ENCODE measurements at regions not wholly inside any gene's neighbourhood (a gene's known extent, or its start where the extent isn't known, plus 50 kb on each side); places are given as distances from the start of the nearest gene placed in this dataset.
"Not testable (repeated sequence)": the region's sequence is repeated elsewhere in the genome, so short reads cannot be mapped to it uniquely, and the experiment has no call there.

DNA sequence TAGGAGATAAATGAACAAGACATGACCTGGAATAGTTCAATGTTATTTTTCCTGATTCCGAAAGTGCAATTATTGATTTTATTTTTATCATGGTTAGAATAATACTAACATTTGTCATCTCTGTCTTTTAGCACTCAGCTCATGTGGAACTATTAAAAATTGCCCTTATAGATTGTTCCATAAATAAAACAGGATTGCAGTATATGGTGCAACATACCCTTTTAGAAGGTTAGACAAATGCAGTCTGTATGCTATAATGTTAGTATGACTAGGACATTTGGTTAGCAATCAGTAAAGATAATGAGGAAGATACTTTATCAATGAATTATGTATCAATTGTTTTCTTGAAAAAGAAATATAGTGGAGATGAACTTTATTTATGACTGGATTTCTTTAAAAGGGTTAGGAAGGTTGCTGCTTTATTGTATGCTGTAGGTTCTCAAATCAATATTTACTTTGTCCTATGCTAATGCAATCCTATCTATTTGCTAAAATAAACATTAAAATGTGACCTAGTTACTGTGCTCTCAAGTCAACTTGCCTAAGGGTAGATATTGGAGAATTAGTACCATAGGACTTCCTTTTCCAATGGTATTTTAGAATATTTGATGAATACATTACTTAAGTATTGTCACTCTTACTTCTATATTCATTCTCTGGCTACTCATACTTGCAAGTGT, 348.9 kb upstream of the ISL1 start:
- no peak for DNase-seq

DNA sequence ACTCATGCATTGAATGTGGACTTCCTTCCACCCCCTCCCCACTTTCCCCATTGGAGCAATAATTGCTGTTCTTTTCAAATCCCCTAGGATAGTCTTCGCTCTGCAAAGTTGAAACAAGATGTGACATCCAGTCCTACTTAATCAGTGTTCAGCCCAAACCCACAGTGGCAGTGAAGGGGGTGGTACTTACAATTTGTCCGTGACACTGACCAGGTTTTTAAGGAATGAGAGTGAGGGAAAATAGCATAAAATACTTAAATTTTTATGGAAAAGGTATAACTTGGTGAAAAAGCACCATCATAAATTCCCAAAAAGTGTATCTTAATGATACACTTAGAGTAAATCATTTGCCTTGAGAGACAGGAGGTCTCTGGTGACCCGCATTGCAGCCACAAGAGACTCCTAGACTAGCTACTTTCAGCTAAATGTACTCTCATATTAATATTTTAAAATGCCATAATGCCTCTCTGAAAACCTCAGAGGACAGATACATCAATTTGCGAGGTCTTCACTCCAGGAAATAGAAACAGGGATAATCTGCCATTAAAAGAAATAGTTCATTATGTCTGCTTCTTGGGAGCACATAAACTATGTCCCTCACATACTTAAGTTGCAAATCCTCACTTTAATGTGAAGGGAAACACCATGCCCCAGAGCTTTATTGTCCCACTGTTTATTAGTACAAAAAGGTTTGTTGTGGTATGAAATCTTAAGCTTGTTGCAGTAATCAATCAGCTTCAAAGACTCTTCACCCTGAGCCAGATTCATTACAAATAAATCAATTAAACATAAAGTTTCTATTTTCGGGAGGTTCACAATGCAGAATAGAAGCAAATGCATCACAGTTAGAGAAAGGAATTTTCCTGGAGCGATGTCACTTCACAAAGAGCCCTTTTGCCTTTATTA, 343.6 kb upstream of the ISL1 start:
- DNase-seq: no peak

DNA sequence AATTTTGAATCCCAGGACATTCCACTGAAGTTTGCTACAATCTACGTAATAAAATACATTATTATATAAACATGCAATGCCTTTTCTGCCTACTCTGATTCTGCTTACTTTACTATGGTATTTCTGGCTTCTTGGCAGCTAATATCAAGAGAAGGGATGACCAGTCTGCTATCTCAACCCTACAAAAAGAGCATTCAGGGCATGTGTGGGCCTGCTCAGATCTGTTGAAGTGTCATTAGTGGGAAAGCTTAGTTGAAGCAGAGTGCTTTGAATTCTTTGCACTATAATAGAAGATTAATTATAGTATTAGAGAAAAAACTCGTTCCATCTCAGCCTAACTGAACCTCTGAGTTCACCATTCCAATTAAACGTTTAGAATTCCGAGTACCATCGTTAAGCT, 339.5 kb upstream of the ISL1 start:
- no peak for DNase-seq

DNA sequence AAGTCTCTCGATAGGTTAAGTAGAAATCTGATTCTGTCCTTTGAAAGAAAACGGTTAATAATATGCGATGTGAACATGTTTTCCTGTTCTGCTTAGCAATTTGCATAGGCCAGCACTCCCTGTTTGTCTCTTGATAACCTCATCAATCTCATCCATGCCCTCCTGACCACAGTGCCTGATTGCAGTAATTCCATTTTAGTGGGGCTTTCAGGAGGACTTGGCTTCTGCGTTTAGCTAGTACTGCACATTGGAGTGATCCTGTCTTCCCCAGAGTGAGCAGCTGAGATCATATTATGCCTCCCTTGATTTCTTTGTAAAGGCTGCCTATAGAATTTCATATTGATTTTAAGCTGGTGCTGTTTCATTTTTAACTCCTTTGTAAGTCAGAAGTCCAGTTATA, 335.9 kb upstream of the ISL1 start:
- no peak for DNase-seq

DNA sequence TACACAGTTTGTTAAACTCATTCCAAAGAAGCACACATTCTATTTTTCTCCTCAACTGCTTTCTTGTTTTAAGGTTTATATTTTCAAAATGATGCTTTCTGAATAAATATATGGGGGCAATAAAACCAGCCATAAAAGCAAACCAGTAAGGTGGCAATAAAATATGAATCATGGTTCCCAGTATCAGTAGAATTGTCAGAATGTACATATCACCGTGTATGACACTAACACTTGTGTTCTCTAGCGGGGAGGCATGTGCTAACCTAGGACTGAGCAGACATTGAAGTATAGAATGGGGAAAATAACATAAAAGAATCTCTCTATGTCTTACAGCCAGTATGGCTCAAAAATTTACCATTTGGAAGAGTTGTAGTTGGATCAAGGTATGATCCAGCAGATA, 329.9 kb upstream of the ISL1 start:
- DNase-seq: no peak

DNA sequence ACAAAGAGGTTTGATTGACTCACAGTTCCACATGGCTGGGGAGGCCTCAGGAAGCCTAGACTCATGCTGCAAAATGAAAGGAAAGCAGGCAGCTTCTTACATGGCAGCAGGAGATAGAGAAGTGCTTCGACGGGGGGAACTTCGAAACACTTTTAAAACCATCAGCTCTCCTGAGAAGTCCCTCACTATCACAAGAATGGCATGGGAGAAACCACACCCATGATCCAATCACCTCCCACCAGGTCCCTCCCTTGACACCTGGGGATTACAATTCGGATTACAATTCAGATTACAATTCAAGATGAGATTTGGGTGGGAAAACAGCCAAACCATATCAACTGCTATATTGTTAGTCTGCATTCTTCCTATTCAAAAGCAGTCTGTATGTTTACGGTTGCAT, 322.3 kb upstream of the ISL1 start:
- no peak for DNase-seq

DNA sequence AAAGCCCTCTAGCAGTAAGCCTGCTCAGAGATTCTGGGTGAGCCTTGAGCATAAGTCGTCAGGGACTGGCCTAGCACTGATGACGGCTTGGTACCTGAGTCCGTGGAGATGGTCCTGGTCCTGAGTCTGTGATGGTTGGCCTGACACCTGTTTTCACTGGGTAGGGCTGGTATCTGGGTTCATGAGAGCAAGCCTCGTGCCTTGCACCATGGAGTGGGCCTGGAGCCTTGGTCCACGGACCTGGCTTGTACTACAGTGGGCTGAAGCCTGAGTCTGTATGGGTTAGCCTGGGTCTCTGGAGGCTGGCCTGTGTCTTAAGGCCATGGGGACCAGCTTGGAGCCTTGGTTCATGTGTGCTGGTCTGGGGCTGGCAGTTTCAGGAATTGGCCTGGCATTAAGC, 310.3 kb upstream of the ISL1 start:
- no peak for DNase-seq

DNA sequence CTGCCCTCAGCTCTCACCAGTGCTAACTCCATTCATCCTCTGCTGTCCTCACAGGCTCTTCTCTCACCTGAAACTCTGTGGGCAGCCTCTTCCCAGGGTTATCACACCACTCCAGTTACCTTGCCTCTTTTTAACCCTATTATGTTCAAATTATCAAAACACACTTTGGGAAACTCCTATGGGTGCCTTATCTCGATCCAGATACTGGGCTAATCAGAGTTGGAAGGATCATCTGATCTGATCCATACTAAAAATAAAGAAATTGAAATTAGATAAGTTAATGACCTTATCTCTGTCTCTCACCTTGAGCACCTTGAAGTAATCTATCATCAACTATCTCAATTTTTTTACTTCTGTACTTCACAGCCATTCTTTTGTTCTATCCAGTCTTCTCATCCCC, 300.5 kb upstream of the ISL1 start:
- no peak for DNase-seq

DNA sequence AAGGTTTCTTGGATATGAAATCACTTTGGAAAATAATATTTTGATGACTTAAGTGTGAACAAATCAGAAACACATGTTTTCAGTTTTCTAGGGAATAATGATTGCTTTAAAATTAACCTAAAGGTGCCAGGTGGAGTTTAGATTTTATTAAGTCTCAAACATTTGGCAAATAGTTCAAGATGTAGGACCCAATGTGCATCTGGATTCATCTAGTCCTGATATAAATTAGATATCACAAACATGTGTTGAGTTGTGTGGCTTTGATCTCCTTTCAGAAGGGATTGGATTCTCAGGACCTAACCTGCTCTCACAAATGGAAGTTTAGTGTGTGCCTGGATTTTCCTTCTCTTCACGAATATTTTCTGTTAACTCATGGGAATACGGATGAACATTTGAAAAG, 291.4 kb upstream of the ISL1 start:
- DNase-seq: no peak

DNA sequence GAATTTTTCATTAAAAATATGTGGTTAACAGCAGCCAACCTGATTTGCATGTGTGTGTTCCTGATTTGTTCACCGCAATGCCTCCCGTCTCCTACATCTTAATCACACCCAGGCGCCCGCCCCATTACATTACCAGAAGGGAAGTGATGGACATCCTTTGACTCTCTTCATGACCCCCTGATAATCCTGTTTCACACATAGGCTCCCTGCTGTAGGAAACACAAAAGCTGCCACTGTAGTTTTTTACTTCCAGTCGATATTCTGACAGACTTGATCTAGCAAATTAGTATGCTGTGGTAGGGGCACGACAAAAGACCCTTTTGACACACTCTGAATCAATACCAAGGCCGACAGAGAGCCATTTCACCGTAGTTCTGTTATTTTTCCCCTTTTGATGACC, 287.8 kb upstream of the ISL1 start:
- DNase-seq: no peak

DNA sequence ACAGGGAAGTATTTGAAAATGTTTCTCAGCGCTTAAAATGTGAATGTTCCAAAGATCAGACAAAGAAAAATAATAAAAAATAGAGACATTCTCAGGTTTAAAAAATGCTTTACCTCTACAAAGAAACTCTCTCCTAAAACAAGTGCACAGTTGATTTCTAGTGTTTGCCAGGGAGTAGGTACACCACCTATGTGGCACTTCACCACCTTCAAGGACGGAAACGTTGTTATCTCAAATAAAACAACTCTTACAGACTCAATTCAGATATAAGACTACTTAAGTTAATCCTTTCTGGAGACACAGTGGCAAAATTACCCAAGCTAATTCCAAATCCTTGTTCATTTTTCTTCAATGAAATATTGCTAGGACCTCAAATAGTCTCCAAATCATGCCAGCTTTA, 286.4 kb upstream of the ISL1 start:
- no peak for DNase-seq

DNA sequence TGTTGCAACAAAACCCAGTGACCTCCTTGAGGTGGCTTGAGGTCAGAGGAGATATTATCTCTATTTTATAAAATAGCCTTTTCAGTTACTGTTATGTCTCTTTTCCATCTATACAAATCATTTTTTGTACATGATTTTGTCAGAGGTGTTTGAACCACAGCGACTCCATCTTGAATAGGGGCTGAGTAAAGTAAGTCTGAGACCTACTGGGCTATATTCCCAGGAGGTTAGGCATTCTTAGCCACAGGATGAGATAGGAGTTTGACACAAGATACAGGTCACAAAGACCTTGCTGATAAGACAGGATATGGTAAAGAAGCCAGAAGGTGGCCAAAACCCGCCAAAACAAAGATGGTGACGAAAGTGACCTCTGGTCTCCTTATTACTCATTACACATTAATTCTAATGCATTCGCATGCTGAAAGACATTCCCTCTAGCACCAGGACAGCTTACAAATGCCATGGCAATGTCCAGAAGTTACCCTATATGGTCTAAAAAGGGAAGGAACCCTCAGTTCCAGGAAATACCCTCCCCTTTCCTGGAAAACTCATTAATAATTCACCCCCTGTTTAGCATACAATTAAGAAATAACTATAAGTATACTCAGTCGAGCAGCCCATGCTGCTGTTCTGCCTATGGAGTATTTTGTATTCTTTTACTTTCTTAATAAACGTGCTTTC, 283.9 kb upstream of the ISL1 start:
- DNase-seq: no peak

DNA sequence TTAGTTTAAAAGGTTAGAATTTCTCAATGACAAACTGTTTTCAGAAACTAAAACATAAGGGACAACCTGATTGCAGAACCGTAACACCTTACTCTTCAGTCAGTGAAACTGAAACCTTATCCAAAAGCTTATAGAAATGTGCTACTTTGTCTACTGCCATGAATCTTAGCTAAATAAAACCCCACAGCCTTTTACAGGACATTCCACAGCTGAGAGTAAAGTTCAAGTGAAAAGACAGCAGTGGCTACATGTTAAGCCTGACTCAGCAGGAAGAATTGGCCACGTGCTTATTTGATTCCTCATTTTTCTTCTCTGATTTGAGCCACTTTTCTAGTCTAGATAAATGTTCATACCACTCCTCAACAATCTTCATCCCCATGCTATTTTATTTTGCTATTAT, 278.7 kb upstream of the ISL1 start:
- no peak for DNase-seq

DNA sequence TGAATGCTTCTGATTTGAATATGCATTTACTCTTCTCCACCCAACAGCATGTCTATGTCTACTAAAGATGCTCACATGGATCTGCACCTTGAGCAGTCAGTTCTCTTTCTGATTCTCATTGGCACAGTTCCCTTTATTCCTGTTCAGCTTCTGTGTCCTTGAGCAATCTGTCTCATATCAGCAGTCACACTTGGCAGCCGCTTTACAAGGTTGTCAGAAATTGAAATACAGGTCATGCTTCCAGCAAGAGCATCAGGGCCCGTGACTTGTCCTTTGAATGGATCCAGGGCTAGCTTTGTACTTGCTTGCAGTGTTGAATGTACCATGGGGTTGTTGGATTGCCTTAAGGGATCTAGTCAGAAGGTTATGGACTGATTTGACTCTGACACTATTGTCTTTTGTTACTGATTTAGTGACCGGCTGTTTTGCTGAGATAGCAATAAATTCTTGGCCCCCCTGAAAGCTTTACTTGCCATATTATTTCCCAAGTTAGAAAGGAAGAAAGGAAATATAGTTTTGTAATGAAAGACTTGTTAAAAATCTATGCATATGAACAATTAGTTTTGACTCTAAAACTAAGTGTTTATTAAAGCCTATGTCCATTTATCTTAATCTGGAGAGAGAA, 273.4 kb upstream of the ISL1 start:
- DNase-seq: no peak

DNA sequence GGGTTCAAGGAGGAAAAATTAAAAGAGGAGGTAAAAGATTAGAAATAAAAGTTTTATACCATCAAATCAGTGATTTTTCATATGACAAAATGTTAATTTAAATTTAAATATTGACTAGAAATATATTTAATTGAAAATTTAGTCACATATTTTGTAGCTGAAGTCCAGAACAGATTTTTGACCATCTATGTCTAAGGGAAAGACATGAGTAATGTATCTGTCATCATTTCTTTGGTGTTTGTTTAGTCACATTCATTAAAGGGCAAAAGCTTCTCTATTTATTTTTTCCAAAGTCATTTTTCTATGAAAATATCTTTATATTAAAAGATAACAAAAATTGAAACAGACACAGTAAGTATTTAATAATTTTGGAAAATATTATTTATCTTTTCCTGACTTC, 252.0 kb upstream of the ISL1 start:
- no peak for DNase-seq

DNA sequence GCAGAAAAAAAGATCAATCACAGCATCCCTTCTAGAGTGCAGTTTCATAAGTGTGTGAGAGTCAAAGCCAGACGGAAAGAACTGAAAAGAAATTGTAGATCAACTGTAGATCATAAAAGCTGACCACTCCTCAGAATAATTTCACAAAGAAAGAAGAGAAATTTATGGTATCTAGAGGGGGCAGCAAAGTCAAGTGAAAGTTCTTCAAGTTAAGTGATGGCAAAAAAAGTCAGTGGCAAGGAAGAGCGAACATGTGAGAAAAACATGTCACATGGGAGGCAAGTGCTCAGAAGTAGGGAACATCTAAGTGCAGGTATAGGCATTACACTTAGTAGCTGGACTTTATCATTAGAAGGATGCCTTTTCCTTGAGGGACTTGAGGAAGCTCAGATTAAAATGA, 245.1 kb upstream of the ISL1 start:
- no peak for DNase-seq

DNA sequence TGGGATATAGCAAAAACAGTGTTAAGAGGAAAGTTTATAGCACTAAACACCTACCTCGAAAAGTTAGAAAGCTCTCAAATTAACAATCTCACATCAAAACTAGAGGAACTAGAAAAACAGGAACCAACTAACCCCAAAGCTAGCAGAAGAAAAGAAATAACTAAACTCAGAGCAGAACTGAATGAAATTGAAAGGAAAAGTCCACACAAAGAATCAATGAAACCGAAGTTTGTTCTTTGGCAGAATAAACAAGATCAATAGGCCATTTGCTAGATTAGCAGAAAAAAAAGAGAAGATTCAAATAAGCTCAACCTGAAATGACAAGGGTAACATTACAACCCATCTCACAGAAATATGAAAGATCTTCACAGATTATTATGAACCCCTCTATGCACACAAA, 234.8 kb upstream of the ISL1 start:
- no peak for DNase-seq

DNA sequence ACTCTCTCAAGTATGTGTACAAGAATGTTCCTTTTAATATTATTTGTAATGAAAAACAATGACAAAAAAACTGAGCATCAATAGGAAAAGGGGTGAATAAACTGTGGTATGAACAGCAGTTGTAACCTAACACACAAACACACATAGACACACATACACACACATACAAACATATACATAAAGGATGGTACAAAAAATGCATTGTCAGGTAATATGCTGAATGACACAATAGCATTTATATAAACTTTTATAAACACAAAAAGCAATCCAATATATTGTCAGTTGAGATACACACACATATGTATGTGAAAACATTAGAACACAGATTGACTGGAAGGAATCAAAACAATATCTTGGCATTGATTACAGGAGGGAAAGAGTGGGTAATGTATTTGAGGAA, 227.0 kb upstream of the ISL1 start:
- no peak for DNase-seq

DNA sequence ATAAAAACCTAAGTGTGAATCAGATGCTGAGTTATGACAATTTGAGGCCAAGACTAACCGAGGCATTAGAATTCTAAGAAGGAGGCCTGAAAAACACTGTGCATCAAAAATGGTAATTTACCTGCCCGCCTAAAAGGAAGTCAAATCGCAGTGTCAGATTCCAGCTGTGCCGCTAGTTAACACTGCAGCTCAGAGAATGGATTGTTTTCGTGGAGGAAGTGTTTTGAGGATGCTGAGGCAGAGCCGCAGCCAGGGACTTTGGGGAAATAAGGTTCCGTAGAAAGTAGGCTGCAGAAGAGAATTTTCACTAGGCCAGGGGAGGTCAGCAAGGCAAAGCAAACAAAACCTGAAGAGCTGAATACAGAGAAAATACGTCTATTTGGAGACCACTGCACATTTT, 226.4 kb upstream of the ISL1 start:
- DNase-seq: no peak

DNA sequence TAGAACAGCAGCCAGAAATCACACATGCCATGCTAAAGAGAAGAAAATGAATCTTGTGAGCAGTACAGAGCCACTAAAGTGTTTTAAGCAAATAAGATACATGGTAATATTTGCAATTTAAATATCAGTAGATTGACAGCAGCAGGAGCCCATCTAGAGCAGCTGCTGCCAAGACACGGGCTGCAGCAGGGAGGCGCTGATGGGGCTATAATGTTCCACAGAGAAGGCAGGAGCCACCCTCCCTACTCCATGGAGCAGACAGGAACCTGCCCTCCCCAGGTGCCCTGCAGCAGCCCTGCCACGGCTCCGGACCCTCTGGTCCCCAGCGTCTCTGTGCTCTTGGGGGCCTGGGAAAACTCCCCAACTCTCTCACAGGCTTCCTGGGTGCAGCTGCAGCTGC, 224.1 kb upstream of the ISL1 start:
- DNase-seq: no peak

DNA sequence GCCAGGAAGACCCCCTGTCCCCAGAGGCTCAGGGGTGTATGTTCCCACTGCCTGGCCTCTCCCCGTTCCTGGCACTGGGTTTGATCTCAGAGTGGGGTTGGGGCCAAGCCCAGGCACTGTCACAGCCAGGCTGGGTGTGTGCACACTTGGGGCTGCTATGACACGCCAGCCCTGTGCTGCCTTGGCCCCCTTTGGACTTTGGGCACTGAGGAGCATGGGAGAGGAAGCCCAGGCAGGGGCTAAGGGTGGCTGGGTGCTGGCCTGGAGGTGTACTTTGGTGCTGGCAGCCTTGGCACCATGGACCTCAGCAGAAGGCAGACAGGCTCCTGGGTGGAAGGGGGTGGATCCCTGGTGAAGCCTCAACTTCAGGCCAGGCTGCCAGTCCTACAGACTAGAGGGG, 223.6 kb upstream of the ISL1 start:
- no peak for DNase-seq

DNA sequence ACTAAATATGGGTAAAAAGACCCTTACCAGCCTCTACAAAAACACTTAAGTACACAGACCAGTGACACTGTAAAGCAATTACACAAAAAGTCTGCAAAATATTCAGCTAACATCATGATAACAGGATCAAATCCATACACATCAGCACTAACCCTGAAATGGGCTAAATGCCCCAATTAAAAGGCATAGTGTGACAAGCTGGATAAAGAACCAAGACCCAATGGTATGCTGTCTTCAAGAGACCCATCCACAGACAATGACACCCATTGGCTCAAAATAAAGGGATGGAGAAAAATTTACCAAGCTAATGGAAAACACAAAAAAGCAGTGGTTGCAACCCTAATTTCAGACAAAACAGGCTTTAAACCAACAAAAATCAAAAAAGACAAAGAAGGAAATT, 221.0 kb upstream of the ISL1 start:
- no peak for DNase-seq

DNA sequence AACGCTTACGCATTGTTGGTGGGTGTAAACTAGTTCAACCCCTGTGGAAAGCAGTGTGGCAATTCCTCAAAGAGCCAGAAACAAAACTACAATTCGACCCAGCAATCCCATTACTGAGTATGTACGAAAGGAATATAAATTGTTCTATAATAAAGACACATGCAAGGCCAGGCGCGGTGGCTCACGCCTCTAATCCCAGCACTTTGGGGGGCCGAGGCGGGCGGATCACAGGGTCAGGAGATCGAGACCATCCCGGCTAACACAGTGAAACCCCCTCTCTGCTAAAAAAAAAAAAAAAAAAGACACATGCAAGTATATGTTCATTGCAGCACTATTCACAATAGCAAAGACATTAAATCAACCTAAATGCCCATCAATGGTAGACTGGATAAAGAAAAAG, 217.6 kb upstream of the ISL1 start:
- not testable (repeated sequence) for DNase-seq
